ENCODE measurements at regions not wholly inside any gene's neighbourhood (a gene's known extent, or its start where the extent isn't known, plus 50 kb on each side); places are given as distances from the start of the nearest gene placed in this dataset.

- Mint-ChIP-seq H3K4me1 (ENCODE audit: low read depth) (no peaks in the 10 kb centered on the region), H3K27ac (no peak overlapping the region), H3K27me3 (peaks cover 4% of the 10 kb centered on the region), H3K36me3 (ENCODE audit: low read depth) (no peaks in the 10 kb centered on the region), H3K9me3 (no peaks in the 10 kb centered on the region), H3K4me3 (no peak overlapping the region)
Measured at GRCh38 chr1:57879700-57880099, 455.8 kb upstream of the DAB1 start.

DNA sequence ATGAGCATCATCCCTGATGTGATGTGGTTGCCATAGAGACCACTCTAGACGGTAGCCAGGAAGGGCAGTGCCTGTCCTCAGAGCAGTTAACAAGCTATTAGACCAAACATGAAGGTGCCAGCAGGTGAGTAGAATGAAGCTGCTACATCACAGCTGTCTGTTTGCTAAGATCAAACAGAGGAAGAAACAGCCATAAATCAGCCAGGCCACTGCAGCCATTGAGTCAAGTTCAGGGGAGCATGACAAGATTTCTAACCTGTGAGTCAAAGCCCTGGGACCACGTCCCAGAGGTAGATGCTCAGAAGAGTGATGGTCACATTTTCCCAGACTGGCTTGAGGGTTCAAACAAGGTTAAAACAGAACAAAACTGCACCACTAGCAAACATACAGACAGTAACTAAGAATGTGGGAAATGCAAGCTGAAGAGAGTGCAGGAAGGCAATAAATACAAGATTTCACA lies 450.6 kb upstream of the DAB1 start:
- Mint-ChIP-seq H3K4me3 (no peak overlapping the region), H3K27me3 (peaks cover 4% of the 10 kb centered on the region), H3K9me3 (no peaks in the 10 kb centered on the region), H3K36me3 (ENCODE audit: low read depth) (no peaks in the 10 kb centered on the region), H3K27ac (no peak overlapping the region), H3K4me1 (ENCODE audit: low read depth) (no peaks in the 10 kb centered on the region)

DNA sequence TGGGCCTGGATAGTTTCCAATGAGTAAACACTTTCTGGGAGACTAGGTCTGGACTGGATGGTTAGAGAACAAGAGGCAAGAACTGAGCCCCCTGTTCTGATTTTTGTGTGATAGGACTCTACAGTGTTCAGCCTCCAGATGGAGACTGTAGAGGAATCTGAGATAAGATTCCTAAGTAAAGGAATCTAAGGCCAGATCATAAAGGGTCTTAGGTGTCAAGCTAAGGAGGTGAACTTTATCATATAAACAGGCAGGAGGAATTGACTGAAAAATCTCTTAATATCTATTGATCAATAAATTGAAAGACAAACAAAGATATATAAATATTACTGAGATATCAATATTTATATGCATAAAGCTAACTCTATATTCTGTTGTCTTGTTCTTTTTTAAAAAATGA lies 449.1 kb upstream of the DAB1 start:
- Mint-ChIP-seq H3K4me1 (ENCODE audit: low read depth) (no peaks in the 10 kb centered on the region), H3K27ac (no peak overlapping the region), H3K9me3 (no peaks in the 10 kb centered on the region), H3K4me3 (no peak overlapping the region), H3K36me3 (ENCODE audit: low read depth) (no peaks in the 10 kb centered on the region), H3K27me3 (peaks cover 4% of the 10 kb centered on the region)

- no peak overlapping the region for H3K27ac Mint-ChIP-seq
- peaks cover 4% of the 10 kb centered on the region for H3K27me3 Mint-ChIP-seq
- no peaks in the 10 kb centered on the region for H3K36me3 Mint-ChIP-seq (ENCODE audit: low read depth)
- H3K4me3 Mint-ChIP-seq: no peak overlapping the region
- no peaks in the 10 kb centered on the region for H3K9me3 Mint-ChIP-seq
- no peaks in the 10 kb centered on the region for H3K4me1 Mint-ChIP-seq (ENCODE audit: low read depth)
Measured at GRCh38 chr1:57868908-57869307, 445.0 kb upstream of the DAB1 start.

- Mint-ChIP-seq H3K4me1 (ENCODE audit: low read depth) (no peaks in the 10 kb centered on the region), H3K4me3 (no peak overlapping the region), H3K36me3 (ENCODE audit: low read depth) (no peaks in the 10 kb centered on the region), H3K9me3 (no peaks in the 10 kb centered on the region), H3K27me3 (peaks cover 4% of the 10 kb centered on the region), H3K27ac (no peak overlapping the region)
Measured at GRCh38 chr1:57868239-57868638, 444.4 kb upstream of the DAB1 start.

DNA sequence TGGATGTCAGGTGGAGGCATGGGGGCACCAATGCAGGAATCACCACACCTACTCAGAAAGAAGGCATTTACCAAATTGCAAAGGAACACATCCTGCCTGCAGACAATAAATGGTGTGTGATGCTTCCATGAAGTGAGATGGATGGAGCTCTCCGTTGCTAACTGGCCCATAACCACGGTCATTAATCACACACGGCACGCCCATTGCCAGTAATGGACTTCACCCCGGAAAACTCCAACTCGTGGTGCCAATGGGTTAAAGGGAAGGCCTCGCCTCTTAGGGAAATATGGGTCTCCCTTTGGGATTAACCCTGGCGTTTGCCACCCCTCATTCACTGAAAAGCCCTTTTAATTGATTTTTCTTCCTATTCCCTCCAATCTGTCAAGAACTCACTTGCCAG lies 443.1 kb upstream of the DAB1 start:
- Mint-ChIP-seq H3K27me3 (peaks cover 4% of the 10 kb centered on the region), H3K4me1 (ENCODE audit: low read depth) (no peaks in the 10 kb centered on the region), H3K9me3 (no peaks in the 10 kb centered on the region), H3K36me3 (ENCODE audit: low read depth) (no peaks in the 10 kb centered on the region), H3K4me3 (no peak overlapping the region), H3K27ac (no peak overlapping the region)

DNA sequence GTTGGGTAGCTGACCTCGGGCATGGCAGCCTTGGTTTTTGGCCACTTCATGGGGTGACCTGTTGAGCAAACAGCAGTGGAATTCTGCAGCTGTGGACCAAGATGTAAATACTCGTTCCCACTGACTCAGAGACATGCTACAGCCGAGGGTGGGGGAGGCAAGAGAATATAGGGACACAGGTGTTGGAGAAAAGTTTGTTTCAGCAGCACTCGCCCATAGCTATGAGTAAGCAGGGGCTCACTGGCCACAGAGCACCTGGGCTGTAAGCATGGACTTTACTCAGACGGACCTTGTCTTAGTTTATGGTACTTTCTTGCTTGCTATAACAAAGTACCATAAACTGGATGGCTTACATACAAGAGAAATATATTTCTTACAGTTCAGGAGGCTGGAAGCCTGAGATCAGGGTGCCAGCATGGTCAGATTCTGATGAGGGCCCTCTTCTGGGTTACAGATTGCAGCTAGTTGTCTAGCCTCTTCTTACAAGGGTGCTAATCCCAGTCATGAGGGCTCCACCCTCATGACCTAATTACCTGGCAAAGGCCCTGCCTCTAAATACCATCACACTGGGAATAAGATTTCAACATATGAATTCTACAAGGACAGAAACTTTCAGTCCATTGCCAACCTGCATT lies 437.2 kb upstream of the DAB1 start:
- Mint-ChIP-seq H3K4me1 (ENCODE audit: low read depth) (no peaks in the 10 kb centered on the region), H3K4me3 (no peak overlapping the region), H3K27me3 (peaks cover 5% of the 10 kb centered on the region), H3K9me3 (no peaks in the 10 kb centered on the region), H3K36me3 (ENCODE audit: low read depth) (no peaks in the 10 kb centered on the region), H3K27ac (no peak overlapping the region)

DNA sequence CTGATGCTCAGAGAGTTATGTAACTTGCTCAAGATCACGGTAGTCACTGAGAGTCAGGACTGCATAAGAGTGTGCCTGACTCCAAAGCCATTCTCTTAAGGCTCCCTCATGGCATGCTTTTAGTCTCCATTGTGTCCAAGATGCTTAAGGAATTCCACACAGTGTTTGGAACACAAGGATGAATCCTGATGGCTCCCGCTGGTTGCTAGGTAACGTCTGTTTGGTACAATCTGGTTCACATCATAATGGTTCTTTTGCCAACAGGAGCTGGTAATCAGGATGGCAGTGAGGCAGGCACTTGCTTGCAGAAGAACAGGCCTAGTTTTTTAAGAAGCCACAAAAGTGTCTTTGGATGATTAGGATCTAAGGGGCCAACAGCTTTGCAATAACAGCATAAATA lies 436.5 kb upstream of the DAB1 start:
- H3K27ac Mint-ChIP-seq: no peak overlapping the region
- H3K9me3 Mint-ChIP-seq: no peaks in the 10 kb centered on the region
- H3K36me3 Mint-ChIP-seq (ENCODE audit: low read depth): no peaks in the 10 kb centered on the region
- no peaks in the 10 kb centered on the region for H3K4me1 Mint-ChIP-seq (ENCODE audit: low read depth)
- peaks cover 5% of the 10 kb centered on the region for H3K27me3 Mint-ChIP-seq
- no peak overlapping the region for H3K4me3 Mint-ChIP-seq

- Mint-ChIP-seq H3K27me3 (peaks cover 5% of the 10 kb centered on the region), H3K4me1 (ENCODE audit: low read depth) (no peaks in the 10 kb centered on the region), H3K9me3 (no peaks in the 10 kb centered on the region), H3K36me3 (ENCODE audit: low read depth) (no peaks in the 10 kb centered on the region), H3K4me3 (no peak overlapping the region), H3K27ac (no peak overlapping the region)
Measured at GRCh38 chr1:57858740-57859139, 434.9 kb upstream of the DAB1 start.

DNA sequence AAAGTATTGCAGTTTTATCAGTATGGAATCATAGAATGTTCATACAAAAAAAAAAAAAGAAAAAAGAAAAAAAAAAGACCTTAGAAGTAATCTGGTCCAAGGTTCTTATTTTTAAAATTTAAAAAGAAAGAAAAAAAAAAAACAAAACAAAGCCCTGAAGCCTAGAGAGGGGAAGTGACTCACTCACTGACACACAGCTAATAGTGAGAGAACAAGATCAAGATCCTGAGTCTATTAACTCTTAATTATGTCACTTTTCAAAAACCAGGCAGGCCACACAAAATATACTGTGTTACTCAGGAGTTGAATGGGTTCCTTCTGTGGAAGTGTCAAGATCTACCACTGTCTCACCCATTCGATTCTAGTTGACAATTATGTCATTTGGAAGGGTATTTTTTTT lies 433.9 kb upstream of the DAB1 start:
- H3K27ac Mint-ChIP-seq: no peak overlapping the region
- H3K4me3 Mint-ChIP-seq: no peak overlapping the region
- peaks cover 5% of the 10 kb centered on the region for H3K27me3 Mint-ChIP-seq
- H3K9me3 Mint-ChIP-seq: no peaks in the 10 kb centered on the region
- no peaks in the 10 kb centered on the region for H3K4me1 Mint-ChIP-seq (ENCODE audit: low read depth)
- no peaks in the 10 kb centered on the region for H3K36me3 Mint-ChIP-seq (ENCODE audit: low read depth)

DNA sequence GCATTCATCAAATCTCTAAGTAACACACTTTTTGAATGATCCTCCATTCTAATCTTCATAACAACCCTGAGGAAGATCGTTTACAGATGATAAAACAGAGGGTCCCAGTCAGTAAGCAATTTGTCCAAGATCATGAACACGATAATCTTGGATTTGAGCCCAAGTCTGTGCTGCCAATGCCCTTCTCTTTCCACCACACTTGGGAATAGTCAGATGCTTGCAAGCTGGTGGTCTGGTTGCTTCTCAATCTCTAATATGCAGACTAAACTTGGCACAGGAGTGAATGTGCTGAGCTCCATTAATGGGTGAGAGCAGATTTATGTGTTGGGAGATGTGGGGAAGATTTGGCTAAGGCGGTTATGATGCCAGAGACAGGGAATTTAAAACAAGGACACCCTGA lies 430.6 kb upstream of the DAB1 start:
- Mint-ChIP-seq H3K36me3 (ENCODE audit: low read depth) (no peaks in the 10 kb centered on the region), H3K4me1 (ENCODE audit: low read depth) (no peaks in the 10 kb centered on the region), H3K27me3 (peaks cover 5% of the 10 kb centered on the region), H3K4me3 (no peak overlapping the region), H3K9me3 (no peaks in the 10 kb centered on the region), H3K27ac (no peak overlapping the region)

- H3K9me3 Mint-ChIP-seq: no peaks in the 10 kb centered on the region
- H3K27ac Mint-ChIP-seq: no peak overlapping the region
- no peak overlapping the region for H3K4me3 Mint-ChIP-seq
- H3K27me3 Mint-ChIP-seq: peaks cover 8% of the 10 kb centered on the region
- no peaks in the 10 kb centered on the region for H3K36me3 Mint-ChIP-seq (ENCODE audit: low read depth)
- H3K4me1 Mint-ChIP-seq (ENCODE audit: low read depth): no peaks in the 10 kb centered on the region
Measured at GRCh38 chr1:57850176-57850940, 426.5 kb upstream of the DAB1 start.

GRCh38 chr1:57848406-57848805 lies 424.5 kb upstream of the DAB1 start:
- Mint-ChIP-seq H3K4me3 (no peak overlapping the region), H3K36me3 (ENCODE audit: low read depth) (no peaks in the 10 kb centered on the region), H3K9me3 (no peaks in the 10 kb centered on the region), H3K27ac (no peak overlapping the region), H3K27me3 (peaks cover 12% of the 10 kb centered on the region), H3K4me1 (ENCODE audit: low read depth) (no peaks in the 10 kb centered on the region)

GRCh38 chr1:57845041-57845440 lies 421.2 kb upstream of the DAB1 start:
- H3K27me3 Mint-ChIP-seq: peaks cover 12% of the 10 kb centered on the region
- no peaks in the 10 kb centered on the region for H3K36me3 Mint-ChIP-seq (ENCODE audit: low read depth)
- H3K4me1 Mint-ChIP-seq (ENCODE audit: low read depth): no peaks in the 10 kb centered on the region
- no peak overlapping the region for H3K4me3 Mint-ChIP-seq
- peaks cover 15% of the 10 kb centered on the region for H3K9me3 Mint-ChIP-seq
- H3K27ac Mint-ChIP-seq: no peak overlapping the region

DNA sequence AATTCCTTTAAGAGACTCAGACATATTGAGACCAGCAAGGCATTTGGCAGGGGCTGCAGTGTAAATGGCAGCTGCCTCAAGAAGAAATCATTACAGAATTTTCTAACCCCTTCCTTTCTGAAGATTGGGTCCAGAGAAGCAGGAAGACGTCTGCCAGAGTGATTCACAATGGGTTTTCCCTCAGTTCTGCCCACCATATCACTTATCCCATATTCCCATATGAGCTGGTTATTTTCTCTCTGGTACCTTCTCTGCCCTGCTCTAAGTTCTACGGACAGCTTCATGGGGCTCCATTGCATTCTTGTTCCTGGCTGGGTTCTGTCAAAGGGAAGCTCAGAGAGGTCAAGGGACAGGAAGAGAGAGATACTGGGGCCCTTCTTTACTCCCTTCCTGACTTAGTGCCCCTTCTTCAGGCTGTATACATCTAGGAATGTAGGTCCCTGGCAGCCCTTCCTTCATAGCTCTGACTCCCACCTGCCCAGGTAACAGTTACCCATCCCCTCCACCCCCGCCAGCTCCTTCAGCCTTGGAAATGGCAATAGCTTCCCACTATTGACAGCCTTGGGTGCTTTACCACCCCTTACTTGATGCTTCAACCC lies 420.6 kb upstream of the DAB1 start:
- Mint-ChIP-seq H3K4me3 (no peak overlapping the region), H3K27ac (no peak overlapping the region), H3K36me3 (ENCODE audit: low read depth) (no peaks in the 10 kb centered on the region), H3K9me3 (peaks cover 15% of the 10 kb centered on the region), H3K27me3 (peaks cover 12% of the 10 kb centered on the region), H3K4me1 (ENCODE audit: low read depth) (no peaks in the 10 kb centered on the region)
